Endothelial cell of umbilical vein (primary cell): ENCODE measurements at regions not wholly inside any gene's neighbourhood (a gene's known extent, or its start where the extent isn't known, plus 50 kb on each side); places are given as distances from the start of the nearest gene placed in this dataset.

Experiments
- BruUV-seq: library from RNA; stranded (reverse); fragments of 400-500 nt; replicated peaks from 2 replicates; lab custom pipeline; 2021; lab: Mats Ljungman, UMichigan
- CTCF ChIA-PET: fragments of 300-600, 350-600 bp; sonication (Branson Sonifier 250); formaldehyde crosslinking; loops from one replicate; lab custom pipeline; 2021; ENCODE audit warnings: antibody characterized with exemption, inconsistent platforms; lab: Charles Lee
- POLR2A ChIA-PET: fragments of 300-600, 350-600 bp; sonication (Branson Sonifier 250); formaldehyde crosslinking; loops from one replicate; lab custom pipeline; 2021; ENCODE audit warnings: antibody characterized with exemption, inconsistent platforms; lab: Charles Lee
- DNase-seq: peaks from one replicate; pipeline ENCODE4 v3.0.0-alpha.2; 2011; ENCODE audit warnings: low read depth, low spot score
- FAIRE-seq: peaks from 2 replicates; lab custom pipeline; 2011; peaks lifted over from hg19 to GRCh38; lab: Jason Lieb, UNC
- H2AFZ ChIP-seq: 2 replicates; pipeline ENCODE4 v1.6.0; 2012; ENCODE audit warnings: low read depth, low read length, control low read depth, inconsistent platforms
- H3K27ac ChIP-seq: 2 replicates; pipeline ENCODE4 v1.5.1; 2011; ENCODE audit warnings: low read depth, mild to moderate bottlenecking, control low read depth, low read length, moderate library complexity; ENCODE audit not compliant: insufficient read depth
- H3K27me3 ChIP-seq, 2 experiments: 2 replicates each; pipeline versions ENCODE4 v1.6.0 to v1.6.1; 2011; ENCODE audit warnings: low read length in 2 of 2, mixed read lengths in 1 of 2; ENCODE audit not compliant: control insufficient read depth in 2 of 2, insufficient read depth in 2 of 2
- H3K36me3 ChIP-seq, 2 experiments: 2 replicates in 1 of 2; 3 replicates in 1 of 2; pipeline ENCODE4 v1.5.1; 2011; ENCODE audit warnings: low read length in 2 of 2, mild to moderate bottlenecking in 1 of 2, moderate library complexity in 1 of 2; ENCODE audit not compliant: control insufficient read depth in 2 of 2, insufficient read depth in 2 of 2; ENCODE audit errors: extremely low read depth in 1 of 2
- H3K4me1 ChIP-seq: 3 replicates; pipeline ENCODE4 v1.5.1; 2011; ENCODE audit warnings: mild to moderate bottlenecking, low read length; ENCODE audit not compliant: control insufficient read depth, insufficient read depth; ENCODE audit errors: extremely low read depth
- H3K4me2 ChIP-seq: 2 replicates; pipeline ENCODE4 v1.6.1; 2011; ENCODE audit warnings: low read length, control low read depth, mixed read lengths; ENCODE audit not compliant: insufficient read depth
- H3K4me3 ChIP-seq, 3 experiments: fragments of 200-600 bp in 1 of 3; sonication (generic), shearing (Covaris generic) in 1 of 3; replicated peaks in 1 of 3; 2 replicates each; pipeline ENCODE4 v1.5.1; 2011 to 2016; ENCODE audit warnings: control low read depth in 3 of 3, low read length in 3 of 3, mild to moderate bottlenecking in 2 of 3, inconsistent platforms in 1 of 3, low read depth in 1 of 3, moderate library complexity in 1 of 3; ENCODE audit not compliant: insufficient read depth in 1 of 3
- H3K79me2 ChIP-seq: 2 replicates; pipeline ENCODE4 v1.6.0; 2012; ENCODE audit warnings: low read length, inconsistent platforms; ENCODE audit not compliant: control insufficient read depth, insufficient read depth
- H3K9ac ChIP-seq: replicated peaks from 2 replicates; pipeline ENCODE3; 2011; ENCODE audit warnings: low read length, control low read depth; ENCODE audit not compliant: insufficient read depth; ENCODE audit errors: extremely low read depth
- H3K9me1 ChIP-seq: replicated peaks from 3 replicates; pipeline ENCODE4 v1.6.0; 2011; ENCODE audit warnings: mild to moderate bottlenecking, low read length; ENCODE audit not compliant: control insufficient read depth, insufficient read depth; ENCODE audit errors: extremely low read depth
- H3K9me3 ChIP-seq: replicated peaks from 2 replicates; pipeline ENCODE4 v1.5.1; 2012; ENCODE audit warnings: low read length, inconsistent platforms; ENCODE audit not compliant: control insufficient read depth, insufficient read depth
- H4K20me1 ChIP-seq: replicated peaks from 2 replicates; pipeline ENCODE3; 2011; ENCODE audit warnings: mild to moderate bottlenecking, low read length; ENCODE audit not compliant: control insufficient read depth, insufficient read depth; ENCODE audit errors: extremely low read depth
- FOS ChIP-seq: IDR thresholded peaks from 2 replicates; pipeline ENCODE4 v1.6.1; 2011; ENCODE audit warnings: mild to moderate bottlenecking, low read length, moderate library complexity, borderline replicate concordance; ENCODE audit not compliant: insufficient read depth
- GATA2 ChIP-seq: IDR thresholded peaks from 2 replicates; pipeline ENCODE4 v1.7.0; 2011; ENCODE audit warnings: low read depth, mild to moderate bottlenecking, moderate library complexity, mixed read lengths, low read length; ENCODE audit not compliant: insufficient read length, insufficient read depth
- JUN ChIP-seq: IDR thresholded peaks from 2 replicates; pipeline ENCODE4 v1.6.1; 2011; ENCODE audit warnings: borderline replicate concordance, low read depth; ENCODE audit not compliant: insufficient read length, insufficient read depth
- MYC ChIP-seq: IDR thresholded peaks from one replicate; pipeline ENCODE4 v1.6.1; 2011; ENCODE audit warnings: mild to moderate bottlenecking, low read depth, low read length
- POLR2AphosphoS5 ChIP-seq: IDR thresholded peaks from 2 replicates; pipeline ENCODE4 v1.6.1; 2012; ENCODE audit warnings: low read depth, mild to moderate bottlenecking, control low read depth, low read length, moderate library complexity; ENCODE audit not compliant: insufficient read depth
- dilution Hi-C: fragments of 300-500 bp; cut with MboI; formaldehyde crosslinking; loops from one replicate; pipeline ENCODE4 v1.15.0; 2019; ENCODE audit warnings: low sequenced_read_pairs; ENCODE audit not compliant: extremely low pct_ligation_motif_present
- intact Hi-C: fragments of 100-400 bp; cut with micrococcal nuclease; formaldehyde crosslinking; loops from one replicate; pipeline ENCODE4 v1.10.0; 2022
- TF ChIP-seq, protein P1 (sequence below): IDR thresholded peaks from 2 replicates; pipeline ENCODE4 v1.6.1; 2011; ENCODE audit not compliant: insufficient read depth, insufficient read length
- TF ChIP-seq, protein P2 (sequence below), 2 donors: IDR thresholded peaks; 1 replicate in 1 of 2; 2 replicates in 1 of 2; pipeline ENCODE4 v1.5.1; 2011; ENCODE audit warnings: low read length in 2 of 2, mild to moderate bottlenecking in 2 of 2, moderate library complexity in 2 of 2, control low read depth in 1 of 2, inconsistent platforms in 1 of 2, low read depth in 1 of 2; ENCODE audit not compliant: insufficient read depth in 1 of 2; ENCODE audit errors: extremely low read depth in 1 of 2

DNA sequence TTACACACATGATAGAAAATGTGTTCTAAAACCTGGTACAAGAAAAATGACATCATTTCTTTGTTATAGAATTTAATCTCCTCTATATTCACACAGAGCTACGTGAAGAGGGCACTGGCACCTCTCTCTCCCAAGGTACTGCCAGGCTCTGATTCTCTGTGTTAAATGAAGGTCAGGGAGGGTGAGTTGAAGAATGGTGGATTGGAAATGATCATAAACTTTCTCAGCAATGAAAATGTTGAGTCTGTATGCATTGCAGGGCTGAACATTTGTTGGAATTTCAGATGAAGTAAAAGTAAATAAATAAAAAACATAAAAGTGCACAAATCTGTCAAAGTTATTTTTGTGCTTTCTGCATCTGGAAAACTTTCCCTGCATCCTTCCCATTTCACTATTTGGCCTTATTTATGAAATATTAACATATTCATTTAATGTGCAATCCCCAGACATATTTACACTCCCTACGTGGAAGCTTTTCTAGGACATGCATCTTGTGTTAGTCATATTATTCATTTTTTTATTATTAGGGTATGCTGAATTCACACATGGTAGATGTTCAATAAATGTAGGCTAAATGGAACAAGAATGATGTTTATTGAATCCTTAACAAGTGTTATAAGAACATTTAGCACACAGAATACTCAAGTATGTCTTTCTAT is 810.3 kb upstream of the CDH8 start:
- no peak overlapping the region for H3K27ac ChIP-seq
- dilution Hi-C loops, result no loop called here
- no TSS peak for BruUV-seq
- H4K20me1 ChIP-seq, result no peaks in the 10 kb centered on the region
- intact Hi-C loops, result no loop called here
- no peak overlapping the region for H3K4me2 ChIP-seq
- no peak for FAIRE-seq
- no peaks in the 10 kb centered on the region for H3K9me1 ChIP-seq
- H2AFZ ChIP-seq, result no peak overlapping the region
- TF ChIP-seq MYC (no peak), GATA2 (no peak), JUN (no peak)
- H3K4me3 ChIP-seq, result no peak overlapping the region
- H3K36me3 ChIP-seq, result no peaks in the 10 kb centered on the region
- no peak for DNase-seq
- peaks cover 4% of the 10 kb centered on the region for H3K9me3 ChIP-seq
- H3K27me3 ChIP-seq, result no peaks in the 10 kb centered on the region
- H3K4me1 ChIP-seq, result no peaks in the 10 kb centered on the region
- H3K9ac ChIP-seq, result no peak overlapping the region
- no peaks in the 10 kb centered on the region for H3K79me2 ChIP-seq
- ChIA-PET CTCF (no interaction called here), POLR2A (no interaction called here)

GRCh38 chr16:62832214-62832613 is 796.0 kb upstream of the CDH8 start:
- ChIA-PET POLR2A (no interaction called here), CTCF (no interaction called here)
- H2AFZ ChIP-seq, result no peak overlapping the region
- no peak overlapping the region for H3K27ac ChIP-seq
- TF ChIP-seq POLR2AphosphoS5 (no peak), MYC (no peak), GATA2 (no peak), JUN (no peak), FOS (no peak)
- TF ChIP-seq, protein P1, sequence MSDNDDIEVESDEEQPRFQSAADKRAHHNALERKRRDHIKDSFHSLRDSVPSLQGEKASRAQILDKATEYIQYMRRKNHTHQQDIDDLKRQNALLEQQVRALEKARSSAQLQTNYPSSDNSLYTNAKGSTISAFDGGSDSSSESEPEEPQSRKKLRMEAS, result no peak
- TF ChIP-seq, protein P2, sequence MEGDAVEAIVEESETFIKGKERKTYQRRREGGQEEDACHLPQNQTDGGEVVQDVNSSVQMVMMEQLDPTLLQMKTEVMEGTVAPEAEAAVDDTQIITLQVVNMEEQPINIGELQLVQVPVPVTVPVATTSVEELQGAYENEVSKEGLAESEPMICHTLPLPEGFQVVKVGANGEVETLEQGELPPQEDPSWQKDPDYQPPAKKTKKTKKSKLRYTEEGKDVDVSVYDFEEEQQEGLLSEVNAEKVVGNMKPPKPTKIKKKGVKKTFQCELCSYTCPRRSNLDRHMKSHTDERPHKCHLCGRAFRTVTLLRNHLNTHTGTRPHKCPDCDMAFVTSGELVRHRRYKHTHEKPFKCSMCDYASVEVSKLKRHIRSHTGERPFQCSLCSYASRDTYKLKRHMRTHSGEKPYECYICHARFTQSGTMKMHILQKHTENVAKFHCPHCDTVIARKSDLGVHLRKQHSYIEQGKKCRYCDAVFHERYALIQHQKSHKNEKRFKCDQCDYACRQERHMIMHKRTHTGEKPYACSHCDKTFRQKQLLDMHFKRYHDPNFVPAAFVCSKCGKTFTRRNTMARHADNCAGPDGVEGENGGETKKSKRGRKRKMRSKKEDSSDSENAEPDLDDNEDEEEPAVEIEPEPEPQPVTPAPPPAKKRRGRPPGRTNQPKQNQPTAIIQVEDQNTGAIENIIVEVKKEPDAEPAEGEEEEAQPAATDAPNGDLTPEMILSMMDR (IDR thresholded peaks at IDR 0.05; ENCODE audit: extremely low read depth in 1 of 2, insufficient read depth in 1 of 2, low read depth in 1 of 2, low read length in 2 of 2), result no peak
- FAIRE-seq (no peak), DNase-seq (no peak)
- no peak overlapping the region for H3K9ac ChIP-seq
- H3K36me3 ChIP-seq, result no peaks in the 10 kb centered on the region
- no peaks in the 10 kb centered on the region for H4K20me1 ChIP-seq
- no peaks in the 10 kb centered on the region for H3K4me1 ChIP-seq
- no peaks in the 10 kb centered on the region for H3K9me1 ChIP-seq
- intact Hi-C loops (no loop called here), dilution Hi-C loops (no loop called here)
- BruUV-seq, result no TSS peak
- peaks cover 2% of the 10 kb centered on the region for H3K9me3 ChIP-seq
- H3K4me2 ChIP-seq, result no peak overlapping the region
- no peak overlapping the region for H3K4me3 ChIP-seq
- H3K79me2 ChIP-seq, result no peaks in the 10 kb centered on the region
- H3K27me3 ChIP-seq, result no peaks in the 10 kb centered on the region
